NB4 (cell line): ENCODE measurements at regions not wholly inside any gene's neighbourhood (a gene's known extent, or its start where the extent isn't known, plus 50 kb on each side); places are given as distances from the start of the nearest gene placed in this dataset.
"Not testable (repeated sequence)": the region's sequence is repeated elsewhere in the genome, so short reads cannot be mapped to it uniquely, and the experiment has no call there.

Source experiments
- DNase-seq: peaks from one replicate; pipeline ENCODE4 v3.0.0; 2010; ENCODE audit warnings: low read depth
- H3K4me3 ChIP-seq: one replicate; pipeline ENCODE4 v1.5.1; 2011; ENCODE audit warnings: mild to moderate bottlenecking, low read depth, low read length, moderate library complexity
- CTCF ChIP-seq: IDR thresholded peaks from one replicate; pipeline ENCODE4 v1.5.1; 2012; ENCODE audit warnings: low read depth, low read length

GRCh38 chr16:15219679-15220615 lies 125.9 kb upstream of the RRN3 start:
- H3K4me3 ChIP-seq: not testable (repeated sequence)
- peak; percentile 54 for TF ChIP-seq CTCF
- DNase-seq: peak; percentile 16

- H3K4me3 ChIP-seq, DNase-seq: not testable (repeated sequence)
Measured at GRCh38 chr16:15218856-15219500, 124.9 kb upstream of the RRN3 start.

- DNase-seq, H3K4me3 ChIP-seq: not testable (repeated sequence)
Measured at GRCh38 chr16:15207202-15207981, 113.3 kb upstream of the RRN3 start.

GRCh38 chr16:15206439-15206838 lies 112.4 kb upstream of the RRN3 start:
- not testable (repeated sequence) for H3K4me3 ChIP-seq, DNase-seq

- H3K4me3 ChIP-seq, DNase-seq: not testable (repeated sequence)
Measured at GRCh38 chr16:15205939-15206338, 111.9 kb upstream of the RRN3 start.

- not testable (repeated sequence) for DNase-seq, H3K4me3 ChIP-seq
Measured at GRCh38 chr16:15204571-15204970, 110.5 kb upstream of the RRN3 start.

GRCh38 chr16:15192813-15193212 lies 98.7 kb upstream of the RRN3 start:
- not testable (repeated sequence) for DNase-seq, H3K4me3 ChIP-seq

GRCh38 chr16:15192197-15192596 lies 98.1 kb upstream of the RRN3 start:
- not testable (repeated sequence) for H3K4me3 ChIP-seq, DNase-seq

- not testable (repeated sequence) for DNase-seq, H3K4me3 ChIP-seq
Measured at GRCh38 chr16:15189478-15189877, 95.4 kb upstream of the RRN3 start.
